ENCODE measurements at regions not wholly inside any gene's neighbourhood (a gene's known extent, or its start where the extent isn't known, plus 50 kb on each side); places are given as distances from the start of the nearest gene placed in this dataset.

- Histone ChIP-seq H3K9me3 (no peaks in the 10 kb centered on the region), H3K27me3 (no peaks in the 10 kb centered on the region), H3K36me3 (no peaks in the 10 kb centered on the region), H3K4me1 (peaks cover 4 to 29% of the 10 kb centered on the region in 2 donors), H3K27ac (peak overlapping the region; percentile 33 to 69 (median 48)), H3K4me3 (replicated peaks in 1 of 3) (no peak overlapping the region)
- TF ChIP-seq, protein P1, sequence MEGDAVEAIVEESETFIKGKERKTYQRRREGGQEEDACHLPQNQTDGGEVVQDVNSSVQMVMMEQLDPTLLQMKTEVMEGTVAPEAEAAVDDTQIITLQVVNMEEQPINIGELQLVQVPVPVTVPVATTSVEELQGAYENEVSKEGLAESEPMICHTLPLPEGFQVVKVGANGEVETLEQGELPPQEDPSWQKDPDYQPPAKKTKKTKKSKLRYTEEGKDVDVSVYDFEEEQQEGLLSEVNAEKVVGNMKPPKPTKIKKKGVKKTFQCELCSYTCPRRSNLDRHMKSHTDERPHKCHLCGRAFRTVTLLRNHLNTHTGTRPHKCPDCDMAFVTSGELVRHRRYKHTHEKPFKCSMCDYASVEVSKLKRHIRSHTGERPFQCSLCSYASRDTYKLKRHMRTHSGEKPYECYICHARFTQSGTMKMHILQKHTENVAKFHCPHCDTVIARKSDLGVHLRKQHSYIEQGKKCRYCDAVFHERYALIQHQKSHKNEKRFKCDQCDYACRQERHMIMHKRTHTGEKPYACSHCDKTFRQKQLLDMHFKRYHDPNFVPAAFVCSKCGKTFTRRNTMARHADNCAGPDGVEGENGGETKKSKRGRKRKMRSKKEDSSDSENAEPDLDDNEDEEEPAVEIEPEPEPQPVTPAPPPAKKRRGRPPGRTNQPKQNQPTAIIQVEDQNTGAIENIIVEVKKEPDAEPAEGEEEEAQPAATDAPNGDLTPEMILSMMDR (IDR thresholded peaks at IDR 0.05), result no peak
- TF ChIP-seq POLR2A (IDR thresholded peaks at IDR 0.05), result no peak
- intact Hi-C loops (cut with DNase I), result no loop called here
- no peak for DNase-seq
- 71% methylated on average over 12 of the region's 12 CpGs for WGBS, 2 donors
Measured at GRCh38 chr1:8182034-8182761, 135.7 kb upstream of the SLC45A1 start.

DNA sequence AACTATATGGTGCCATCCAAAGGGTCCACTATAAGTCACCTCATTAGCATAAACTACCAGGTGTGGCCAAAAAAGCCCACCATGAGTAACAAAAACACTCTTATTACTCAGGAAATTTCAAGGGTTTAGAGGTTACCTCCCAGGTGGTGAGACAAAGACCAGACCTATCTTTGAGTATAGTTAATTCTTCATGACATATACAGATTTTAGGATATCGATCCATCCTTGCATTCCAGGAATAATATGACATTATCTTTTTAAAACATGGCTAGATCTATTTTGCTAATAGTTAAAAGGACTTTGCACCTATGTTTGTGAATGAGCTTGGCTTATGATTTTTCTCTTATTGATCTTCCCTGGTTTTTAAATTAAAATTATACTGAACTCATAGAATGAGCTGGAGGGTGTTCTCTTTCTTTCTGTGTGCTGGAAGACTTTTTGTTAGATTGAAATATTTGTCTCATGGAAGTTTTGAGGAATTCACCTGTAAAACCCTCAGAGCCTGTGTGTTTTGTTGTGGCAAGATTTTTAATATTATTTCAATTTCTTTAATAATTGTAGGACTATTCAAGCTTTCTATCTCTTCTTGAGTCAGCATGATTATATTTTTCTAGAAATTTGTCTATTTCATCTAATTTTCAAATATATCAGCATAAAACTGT lies 138.7 kb upstream of the SLC45A1 start:
- H3K4me1 ChIP-seq, result peaks cover 7 to 28% of the 10 kb centered on the region in 2 donors
- intact Hi-C loops (cut with DNase I), result no loop called here
- 100% methylated on average over 1 of the region's 1 CpG for WGBS, 2 donors
- TF ChIP-seq, protein P1 (IDR thresholded peaks at IDR 0.05), result no peak
- no peak for TF ChIP-seq POLR2A (IDR thresholded peaks at IDR 0.05)
- H3K27me3 ChIP-seq, result no peaks in the 10 kb centered on the region
- no peak overlapping the region for H3K4me3 ChIP-seq (replicated peaks in 1 of 3)
- DNase-seq, result no peak
- H3K27ac ChIP-seq, result no peak overlapping the region
- H3K9me3 ChIP-seq, result no peaks in the 10 kb centered on the region
- no peaks in the 10 kb centered on the region for H3K36me3 ChIP-seq

- intact Hi-C loops (cut with DNase I), result no loop called here
- peaks cover 7 to 13% of the 10 kb centered on the region in 2 donors for H3K4me1 ChIP-seq
- no peaks in the 10 kb centered on the region for H3K36me3 ChIP-seq
- peak overlapping the region in 1 of 3 donors; percentile 46 for H3K27ac ChIP-seq
- no peaks in the 10 kb centered on the region for H3K27me3 ChIP-seq
- no peaks in the 10 kb centered on the region for H3K9me3 ChIP-seq
- H3K4me3 ChIP-seq (replicated peaks in 1 of 3), result no peak overlapping the region
- 70 to 75% methylated on average over 3 of the region's 3 CpGs for WGBS, 2 donors
- DNase-seq, result peak; percentile 27 to 47
- no peak for TF ChIP-seq POLR2A (IDR thresholded peaks at IDR 0.05)
- TF ChIP-seq, protein P1 (IDR thresholded peaks at IDR 0.05), result no peak
Measured at GRCh38 chr1:8176279-8176678, 141.6 kb upstream of the SLC45A1 start.

GRCh38 chr1:8174807-8175206 lies 143.1 kb upstream of the SLC45A1 start:
- peak; percentile 53 to 61 for DNase-seq
- peak overlapping the region; percentile 50 to 79 (median 59) for H3K27ac ChIP-seq
- no peaks in the 10 kb centered on the region for H3K36me3 ChIP-seq
- no peaks in the 10 kb centered on the region for H3K27me3 ChIP-seq
- H3K4me1 ChIP-seq, result peaks cover 14 to 19% of the 10 kb centered on the region in 2 donors
- WGBS, 2 donors, result 79 to 80% methylated on average over 5 of the region's 5 CpGs
- no peaks in the 10 kb centered on the region for H3K9me3 ChIP-seq
- no peak overlapping the region for H3K4me3 ChIP-seq (replicated peaks in 1 of 3)
- intact Hi-C loops (cut with DNase I), result no loop called here
- TF ChIP-seq, protein P1 (IDR thresholded peaks at IDR 0.05), result no peak
- no peak for TF ChIP-seq POLR2A (IDR thresholded peaks at IDR 0.05)
